ENCODE measurements at regions not wholly inside any gene's neighbourhood (a gene's known extent, or its start where the extent isn't known, plus 50 kb on each side); places are given as distances from the start of the nearest gene placed in this dataset.

DNA sequence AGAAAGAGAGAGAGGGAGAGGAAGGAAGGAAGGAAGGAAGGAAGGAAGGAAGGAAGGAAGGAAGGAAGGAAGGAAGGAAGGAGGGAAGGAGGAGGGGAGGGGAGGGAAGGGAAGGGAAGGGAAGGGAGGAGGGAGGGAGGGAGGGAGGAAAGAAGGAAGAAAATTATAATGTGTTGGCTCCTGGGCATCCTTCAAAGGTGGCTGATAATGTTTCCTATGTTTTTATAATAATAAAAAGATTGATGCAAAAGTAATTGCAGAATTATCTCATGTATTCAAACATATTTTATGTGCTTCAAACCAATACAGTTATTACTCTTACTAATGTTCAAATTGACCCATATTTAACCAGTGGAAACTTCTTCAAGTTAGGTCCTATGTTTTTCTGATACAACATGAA is 260.9 kb downstream of the LNPK start:
- DNase-seq (ENCODE audit: low read depth, low spot score) (no peak), ATAC-seq (no peak)
- CTCF ChIA-PET = no interaction called here
- BruUV-seq (replicated peaks) = no TSS peak
- Histone ChIP-seq H3K9ac (ENCODE audit: low read length) (no peak overlapping the region), H2AFZ (ENCODE audit: low read depth, low read length, poor library complexity, severe bottlenecking) (no peak overlapping the region), H3K4me3 (replicated peaks in 1 of 2; ENCODE audit: low read depth in 1 of 2, low read length in 2 of 2) (no peak overlapping the region), H3K27me3 (ENCODE audit: insufficient read depth, low read length) (peaks cover 8% of the 10 kb centered on the region), H3K4me1 (ENCODE audit: control insufficient read depth in 1 of 2, insufficient read depth in 2 of 2, low read length in 2 of 2) (no peaks in the 10 kb centered on the region), H3K27ac (ENCODE audit: low read depth, low read length) (no peak overlapping the region), H4K20me1 (ENCODE audit: insufficient read depth) (no peaks in the 10 kb centered on the region), H3K9me2 (ENCODE audit: insufficient read depth) (no peaks in the 10 kb centered on the region), H3K9me3 (ENCODE audit: control insufficient read depth in 1 of 2, insufficient read depth in 1 of 2, low read depth in 1 of 2, low read length in 2 of 2) (no peaks in the 10 kb centered on the region), H3K36me3 (ENCODE audit: control insufficient read depth in 1 of 2, insufficient read depth in 2 of 2, low read length in 2 of 2) (no peaks in the 10 kb centered on the region), H3K79me2 (ENCODE audit: insufficient read depth, low read length) (no peaks in the 10 kb centered on the region), H3K4me2 (ENCODE audit: low read length) (no peak overlapping the region)
- POLR2A ChIA-PET = no interaction called here
- intact Hi-C loops (cut with micrococcal nuclease) = no loop called here
- RAD21 ChIA-PET (ENCODE audit: low non-redundant PET in 1 of 2, low total read pairs in 2 of 2, uncharacterized antibody in 2 of 2, unreplicated experiment in 2 of 2) = interaction anchor here in 1 of 2 experiments (0.6 kb wide), 1 partner anchor 260 kb away, joined by 5 read pairs; no protein-coding TSS in a partner anchor
- TF ChIP-seq RAD21 (IDR thresholded peaks at IDR 0.05; ENCODE audit: low read depth) (no peak), CBX3 (IDR thresholded peaks at IDR 0.05; ENCODE audit: low read depth) (no peak), REST (IDR thresholded peaks at IDR 0.05; ENCODE audit: low read depth) (no peak), POLR2A (IDR thresholded peaks at IDR 0.05; ENCODE audit: borderline replicate concordance, extremely low read depth, insufficient read depth, insufficient read length) (no peak), EGR1 (IDR thresholded peaks at IDR 0.05; ENCODE audit: low read depth) (no peak)

GRCh38 chr2:175737722-175738361 is 264.2 kb downstream of the LNPK start:
- no peaks in the 10 kb centered on the region for H3K4me1 ChIP-seq (ENCODE audit: control insufficient read depth in 1 of 2, insufficient read depth in 2 of 2, low read length in 2 of 2)
- CTCF ChIA-PET = no interaction called here
- intact Hi-C loops (cut with micrococcal nuclease) = no loop called here
- H2AFZ ChIP-seq (ENCODE audit: low read depth, low read length, poor library complexity, severe bottlenecking) = no peak overlapping the region
- no TSS peak for BruUV-seq (replicated peaks)
- no peaks in the 10 kb centered on the region for H3K9me3 ChIP-seq (ENCODE audit: control insufficient read depth in 1 of 2, insufficient read depth in 1 of 2, low read depth in 1 of 2, low read length in 2 of 2)
- no peak overlapping the region for H3K27ac ChIP-seq (ENCODE audit: low read depth, low read length)
- no peak overlapping the region for H3K9ac ChIP-seq (ENCODE audit: low read length)
- no peaks in the 10 kb centered on the region for H3K79me2 ChIP-seq (ENCODE audit: insufficient read depth, low read length)
- H3K36me3 ChIP-seq (ENCODE audit: control insufficient read depth in 1 of 2, insufficient read depth in 2 of 2, low read length in 2 of 2) = no peaks in the 10 kb centered on the region
- RAD21 ChIA-PET (ENCODE audit: low non-redundant PET in 1 of 2, low total read pairs in 2 of 2, uncharacterized antibody in 2 of 2, unreplicated experiment in 2 of 2) = no interaction called here
- H4K20me1 ChIP-seq (ENCODE audit: insufficient read depth) = no peaks in the 10 kb centered on the region
- peaks cover 8% of the 10 kb centered on the region for H3K27me3 ChIP-seq (ENCODE audit: insufficient read depth, low read length)
- ATAC-seq = no peak
- DNase-seq (ENCODE audit: low read depth, low spot score) = no peak
- POLR2A ChIA-PET = no interaction called here
- H3K9me2 ChIP-seq (ENCODE audit: insufficient read depth) = no peaks in the 10 kb centered on the region
- H3K4me3 ChIP-seq (replicated peaks in 1 of 2; ENCODE audit: low read depth in 1 of 2, low read length in 2 of 2) = no peak overlapping the region
- TF ChIP-seq CTCF (IDR thresholded peaks at IDR 0.05 in 2 of 3, conservative IDR thresholded peaks at IDR 0.05 in 1 of 3; ENCODE audit: borderline replicate concordance in 1 of 3, insufficient read depth in 1 of 3, low read depth in 2 of 3, low read length in 2 of 3) (no peak), SIN3A (IDR thresholded peaks at IDR 0.05; ENCODE audit: low read depth) (no peak), EZH2 (IDR thresholded peaks at IDR 0.05) (no peak), ZNF274 (IDR thresholded peaks at IDR 0.05; ENCODE audit: low read depth, low read length) (no peak)
- TF ChIP-seq, protein P1, sequence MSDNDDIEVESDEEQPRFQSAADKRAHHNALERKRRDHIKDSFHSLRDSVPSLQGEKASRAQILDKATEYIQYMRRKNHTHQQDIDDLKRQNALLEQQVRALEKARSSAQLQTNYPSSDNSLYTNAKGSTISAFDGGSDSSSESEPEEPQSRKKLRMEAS (IDR thresholded peaks at IDR 0.05) = no peak
- H3K4me2 ChIP-seq (ENCODE audit: low read length) = no peak overlapping the region
